Activated T-helper 17 cell treated with anti-CD3 and anti-CD28 coated beads, Interleukin-2, amount 50 U/mL, for 72 hours (primary cell): ENCODE measurements at regions not wholly inside any gene's neighbourhood (a gene's known extent, or its start where the extent isn't known, plus 50 kb on each side); places are given as distances from the start of the nearest gene placed in this dataset.

Experiments
- ATAC-seq: fragments of 150-1000 bp; cut with Tn5 transposase; replicated peaks from 2 replicates; pipeline ENCODE4 v1.10.0; 2021; ENCODE audit warnings: mild to moderate bottlenecking, moderate library complexity
- H3K27ac Mint-ChIP-seq: one replicate; pipeline ENCODE4 v1.8.0; 2022; ENCODE audit warnings: mixed read lengths
- H3K27me3 Mint-ChIP-seq: one replicate; pipeline ENCODE4 v1.8.0; 2022; ENCODE audit warnings: mixed read lengths
- H3K36me3 Mint-ChIP-seq: one replicate; pipeline ENCODE4 v1.8.0; 2022; ENCODE audit warnings: low read depth, mild to moderate bottlenecking, mixed read lengths
- H3K4me1 Mint-ChIP-seq: one replicate; pipeline ENCODE4 v1.8.0; 2022; ENCODE audit warnings: mixed read lengths
- H3K4me3 Mint-ChIP-seq: one replicate; pipeline ENCODE4 v1.8.0; 2022; ENCODE audit warnings: mild to moderate bottlenecking, mixed read lengths
- H3K9me3 Mint-ChIP-seq: one replicate; pipeline ENCODE4 v1.8.0; 2022; ENCODE audit warnings: mixed read lengths

- no peak for ATAC-seq
- H3K4me1 Mint-ChIP-seq, result no peaks in the 10 kb centered on the region
- H3K36me3 Mint-ChIP-seq, result no peaks in the 10 kb centered on the region
- no peaks in the 10 kb centered on the region for H3K9me3 Mint-ChIP-seq
- H3K27me3 Mint-ChIP-seq, result no peaks in the 10 kb centered on the region
- no peak overlapping the region for H3K4me3 Mint-ChIP-seq
- H3K27ac Mint-ChIP-seq, result no peak overlapping the region
These were observed 106.2 kb upstream of the RAPGEF2 start for GRCh38 chr4:158996669-158997074.

DNA sequence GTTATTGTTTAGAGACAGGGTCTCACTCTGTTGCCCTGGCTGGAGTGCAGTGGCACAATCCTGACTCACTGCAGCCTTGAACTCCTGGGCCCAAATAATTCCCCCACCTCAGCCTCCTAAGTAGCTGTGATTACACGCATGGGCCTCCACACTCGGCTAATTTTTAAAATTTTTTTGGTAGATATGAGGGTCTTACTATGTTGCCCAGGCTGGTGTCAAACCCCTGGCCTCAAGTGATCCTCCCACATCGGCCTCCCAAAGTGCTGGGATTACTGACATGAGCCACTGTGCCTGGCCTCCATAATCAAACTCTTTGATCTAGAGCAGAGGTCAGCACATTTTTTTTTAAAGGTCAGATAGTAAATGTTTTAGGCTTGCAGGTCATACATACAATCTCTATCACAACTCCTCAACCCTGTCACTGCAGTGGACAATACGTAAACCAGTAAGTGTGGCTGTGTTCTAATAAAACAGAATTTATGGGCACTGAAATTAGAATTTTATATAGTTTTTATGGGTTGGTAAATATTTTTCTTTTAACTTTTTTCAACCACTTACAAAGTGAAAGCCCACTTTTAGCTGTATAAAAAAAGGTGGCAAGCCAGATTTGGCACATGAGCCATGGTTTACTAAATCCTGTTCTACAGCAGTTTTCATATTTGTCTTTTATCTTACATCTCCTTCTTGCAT is 105.1 kb upstream of the RAPGEF2 start:
- H3K9me3 Mint-ChIP-seq, result no peaks in the 10 kb centered on the region
- H3K4me1 Mint-ChIP-seq, result no peaks in the 10 kb centered on the region
- no peak overlapping the region for H3K27ac Mint-ChIP-seq
- no peaks in the 10 kb centered on the region for H3K27me3 Mint-ChIP-seq
- H3K4me3 Mint-ChIP-seq, result no peak overlapping the region
- no peaks in the 10 kb centered on the region for H3K36me3 Mint-ChIP-seq
- ATAC-seq, result no peak

- no peak for ATAC-seq
- H3K4me3 Mint-ChIP-seq, result no peak overlapping the region
- no peaks in the 10 kb centered on the region for H3K27me3 Mint-ChIP-seq
- H3K36me3 Mint-ChIP-seq, result no peaks in the 10 kb centered on the region
- H3K9me3 Mint-ChIP-seq, result no peaks in the 10 kb centered on the region
- peaks cover 7% of the 10 kb centered on the region for H3K4me1 Mint-ChIP-seq
- H3K27ac Mint-ChIP-seq, result no peak overlapping the region
These were observed 104.3 kb upstream of the RAPGEF2 start for GRCh38 chr4:158998624-158999023.

DNA sequence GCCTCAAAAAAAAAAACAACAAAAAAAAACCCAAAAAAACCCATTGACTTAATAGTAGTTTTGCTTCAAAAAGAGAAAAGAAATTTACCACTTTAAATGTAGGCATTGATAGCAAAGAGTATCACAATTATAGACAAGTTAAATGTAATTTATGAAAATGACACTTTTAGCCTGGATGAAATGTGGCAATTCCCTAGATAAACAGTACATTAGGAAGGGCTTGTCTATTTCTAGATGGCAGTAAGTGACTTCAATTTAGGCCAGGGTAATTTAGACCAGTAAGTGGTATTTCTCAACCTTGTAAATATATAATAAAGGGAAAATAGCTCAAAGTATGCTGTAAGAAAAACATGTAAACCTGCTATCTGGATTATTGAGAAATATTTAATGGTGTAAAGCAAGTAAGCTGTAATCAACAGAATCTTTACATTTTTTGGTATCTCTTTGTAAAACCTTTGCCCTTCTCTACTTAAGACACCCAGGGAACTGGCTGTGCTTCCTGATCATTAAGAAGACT is 103.7 kb upstream of the RAPGEF2 start:
- Mint-ChIP-seq H3K9me3 (no peaks in the 10 kb centered on the region), H3K4me3 (no peak overlapping the region), H3K27ac (no peak overlapping the region), H3K4me1 (peaks cover 7% of the 10 kb centered on the region), H3K36me3 (no peaks in the 10 kb centered on the region), H3K27me3 (no peaks in the 10 kb centered on the region)
- no peak for ATAC-seq

GRCh38 chr4:158999849-159000248 is 103.0 kb upstream of the RAPGEF2 start:
- H3K4me3 Mint-ChIP-seq, result no peak overlapping the region
- H3K36me3 Mint-ChIP-seq, result no peaks in the 10 kb centered on the region
- H3K4me1 Mint-ChIP-seq, result peaks cover 7% of the 10 kb centered on the region
- no peaks in the 10 kb centered on the region for H3K9me3 Mint-ChIP-seq
- no peak for ATAC-seq
- no peaks in the 10 kb centered on the region for H3K27me3 Mint-ChIP-seq
- H3K27ac Mint-ChIP-seq, result no peak overlapping the region

DNA sequence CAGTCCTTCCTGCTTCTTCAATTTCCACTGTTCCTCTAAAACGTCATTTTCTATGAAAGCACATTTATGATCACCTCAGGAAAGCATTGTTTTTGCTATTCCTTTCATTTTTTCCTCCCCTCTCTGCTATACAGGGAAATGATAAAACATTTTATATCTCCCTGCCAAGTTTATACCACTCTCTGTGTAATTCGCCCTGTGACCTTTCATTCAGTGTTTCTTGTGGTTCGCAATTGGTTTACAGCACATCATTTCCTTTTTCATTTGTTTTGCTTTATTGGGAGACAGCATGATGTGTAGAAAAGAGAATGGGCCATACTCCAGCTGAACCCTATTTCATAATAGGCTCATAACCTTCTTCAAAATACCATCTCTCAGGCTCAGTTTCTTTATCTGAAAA is 99.9 kb upstream of the RAPGEF2 start:
- Mint-ChIP-seq H3K4me1 (peaks cover 7% of the 10 kb centered on the region), H3K27me3 (no peaks in the 10 kb centered on the region), H3K9me3 (no peaks in the 10 kb centered on the region), H3K27ac (no peak overlapping the region), H3K4me3 (no peak overlapping the region), H3K36me3 (no peaks in the 10 kb centered on the region)
- peak; percentile 23 for ATAC-seq

- Mint-ChIP-seq H3K4me3 (no peak overlapping the region), H3K36me3 (no peaks in the 10 kb centered on the region), H3K9me3 (no peaks in the 10 kb centered on the region), H3K27me3 (no peaks in the 10 kb centered on the region), H3K27ac (no peak overlapping the region), H3K4me1 (peaks cover 7% of the 10 kb centered on the region)
- no peak for ATAC-seq
These were observed 99.2 kb upstream of the RAPGEF2 start for GRCh38 chr4:159003420-159004253.

- Mint-ChIP-seq H3K9me3 (no peaks in the 10 kb centered on the region), H3K4me1 (peaks cover 7% of the 10 kb centered on the region), H3K27me3 (no peaks in the 10 kb centered on the region), H3K36me3 (no peaks in the 10 kb centered on the region), H3K4me3 (no peak overlapping the region), H3K27ac (no peak overlapping the region)
- ATAC-seq, result no peak
These were observed 96.7 kb upstream of the RAPGEF2 start for GRCh38 chr4:159006202-159006601.

DNA sequence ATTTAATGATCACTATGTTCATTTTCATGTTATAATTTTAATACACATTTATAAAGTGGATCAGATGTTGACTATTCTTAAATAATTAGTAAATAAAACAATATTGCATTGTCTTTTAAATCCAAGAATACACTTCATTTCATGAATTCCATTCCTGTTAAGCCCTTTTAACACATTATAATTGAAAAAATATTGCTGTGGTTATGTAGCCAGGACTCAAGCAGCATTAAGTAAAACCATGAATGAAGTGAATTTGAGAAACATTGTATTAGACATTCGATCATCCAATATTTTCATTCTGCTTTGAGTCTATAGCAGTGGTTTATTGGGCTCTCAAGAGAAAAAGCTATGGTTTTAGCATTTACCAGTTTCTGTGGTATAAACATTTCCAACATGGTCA is 94.2 kb upstream of the RAPGEF2 start:
- Mint-ChIP-seq H3K4me1 (no peaks in the 10 kb centered on the region), H3K27me3 (peaks cover 1% of the 10 kb centered on the region), H3K36me3 (no peaks in the 10 kb centered on the region), H3K4me3 (no peak overlapping the region), H3K9me3 (no peaks in the 10 kb centered on the region), H3K27ac (no peak overlapping the region)
- ATAC-seq, result no peak

DNA sequence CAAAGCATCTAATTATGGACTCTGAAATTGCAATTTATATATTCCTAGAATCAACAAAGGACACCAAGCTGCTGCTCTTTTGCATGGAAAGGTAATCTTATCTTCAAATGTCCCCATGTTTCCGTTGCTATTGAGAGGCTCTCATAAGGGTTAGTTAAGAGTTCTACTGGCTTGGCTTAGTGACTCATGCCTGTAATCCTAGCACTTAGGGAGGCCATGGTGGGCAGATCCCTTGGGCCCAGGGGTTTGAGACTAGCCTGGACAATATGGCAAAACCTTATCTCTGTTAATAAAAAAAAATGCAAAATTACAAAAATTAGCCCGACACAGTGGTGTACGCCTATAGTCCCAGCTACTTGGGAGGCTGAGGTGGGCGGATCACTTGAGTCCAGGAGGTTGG is 93.4 kb upstream of the RAPGEF2 start:
- no peak for ATAC-seq
- Mint-ChIP-seq H3K4me3 (no peak overlapping the region), H3K27ac (no peak overlapping the region), H3K9me3 (no peaks in the 10 kb centered on the region), H3K4me1 (no peaks in the 10 kb centered on the region), H3K36me3 (no peaks in the 10 kb centered on the region), H3K27me3 (peaks cover 3% of the 10 kb centered on the region)

DNA sequence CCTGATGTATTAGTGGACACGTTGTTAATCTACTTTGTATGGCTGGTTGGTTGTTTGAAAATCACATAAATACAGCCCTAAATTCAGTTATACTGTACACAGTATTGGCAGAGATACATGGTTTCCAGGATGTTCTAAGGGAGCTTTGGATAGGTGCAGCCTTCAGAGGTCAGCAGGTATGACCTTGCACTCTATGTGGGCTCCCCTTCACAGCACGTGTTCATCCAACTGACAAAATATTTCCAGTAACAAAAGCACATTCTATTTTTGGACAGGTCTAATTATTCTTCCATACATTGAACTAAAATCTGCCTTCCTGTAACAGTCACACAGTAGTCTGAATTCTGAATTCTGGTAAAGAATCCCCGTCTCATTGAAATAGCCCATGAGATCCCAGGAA is 92.8 kb upstream of the RAPGEF2 start:
- H3K4me1 Mint-ChIP-seq, result no peaks in the 10 kb centered on the region
- no peaks in the 10 kb centered on the region for H3K9me3 Mint-ChIP-seq
- H3K27me3 Mint-ChIP-seq, result peaks cover 3% of the 10 kb centered on the region
- H3K27ac Mint-ChIP-seq, result no peak overlapping the region
- no peak overlapping the region for H3K4me3 Mint-ChIP-seq
- ATAC-seq, result no peak
- no peaks in the 10 kb centered on the region for H3K36me3 Mint-ChIP-seq

GRCh38 chr4:159010563-159011260 is 92.2 kb upstream of the RAPGEF2 start:
- no peak for ATAC-seq
- peaks cover 3% of the 10 kb centered on the region for H3K27me3 Mint-ChIP-seq
- H3K9me3 Mint-ChIP-seq, result no peaks in the 10 kb centered on the region
- no peak overlapping the region for H3K27ac Mint-ChIP-seq
- H3K4me3 Mint-ChIP-seq, result no peak overlapping the region
- H3K36me3 Mint-ChIP-seq, result no peaks in the 10 kb centered on the region
- no peaks in the 10 kb centered on the region for H3K4me1 Mint-ChIP-seq

GRCh38 chr4:159012381-159012780 is 90.5 kb upstream of the RAPGEF2 start:
- Mint-ChIP-seq H3K4me1 (no peaks in the 10 kb centered on the region), H3K4me3 (no peak overlapping the region), H3K27ac (no peak overlapping the region), H3K36me3 (no peaks in the 10 kb centered on the region), H3K9me3 (no peaks in the 10 kb centered on the region), H3K27me3 (peaks cover 3% of the 10 kb centered on the region)
- no peak for ATAC-seq

- H3K9me3 Mint-ChIP-seq, result no peaks in the 10 kb centered on the region
- no peak overlapping the region for H3K27ac Mint-ChIP-seq
- ATAC-seq, result no peak
- no peak overlapping the region for H3K4me3 Mint-ChIP-seq
- peaks cover 3% of the 10 kb centered on the region for H3K27me3 Mint-ChIP-seq
- no peaks in the 10 kb centered on the region for H3K4me1 Mint-ChIP-seq
- H3K36me3 Mint-ChIP-seq, result no peaks in the 10 kb centered on the region
These were observed 89.2 kb upstream of the RAPGEF2 start for GRCh38 chr4:159013692-159014091.

- Mint-ChIP-seq H3K27ac (no peak overlapping the region), H3K4me3 (no peak overlapping the region), H3K36me3 (no peaks in the 10 kb centered on the region), H3K4me1 (no peaks in the 10 kb centered on the region), H3K27me3 (peaks cover 3% of the 10 kb centered on the region), H3K9me3 (no peaks in the 10 kb centered on the region)
- ATAC-seq, result no peak
These were observed 88.0 kb upstream of the RAPGEF2 start for GRCh38 chr4:159014859-159015258.
